HepG2 (cell line): ENCODE measurements at regions not wholly inside any gene's neighbourhood (a gene's known extent, or its start where the extent isn't known, plus 50 kb on each side); places are given as distances from the start of the nearest gene placed in this dataset.

Experiments
- ATAC-seq: fragments of 200-7000 bp; cut with Tn5 transposase; 3 replicates; pipeline ENCODE4 v1.9.1; 2020; ENCODE audit warnings: mild to moderate bottlenecking, moderate library complexity
- BruUV-seq: library from RNA; stranded (reverse); fragments of 400-500 nt; replicated peaks from 2 replicates; lab custom pipeline; 2021; lab: Mats Ljungman, UMichigan
- CTCF ChIA-PET: fragments of 300-600 bp; formaldehyde crosslinking; extraction: SDS; loops from one replicate; lab custom pipeline; 2021; ENCODE audit warnings: low total read pairs, inconsistent platforms, low intra/inter-chr PET ratio; lab: Yijun Ruan, JAX
- POLR2A ChIA-PET: fragments of 350-600 bp; sonication (Branson Sonifier 250); formaldehyde crosslinking; loops from one replicate; lab custom pipeline; 2020; ENCODE audit warnings: antibody characterized with exemption, inconsistent platforms; lab: Yijun Ruan, JAX
- DNase-seq: peaks from one replicate; pipeline ENCODE4 v3.0.0-alpha.2; 2015; ENCODE audit warnings: low spot score
- FAIRE-seq: peaks from 3 replicates; lab custom pipeline; 2011; peaks lifted over from hg19 to GRCh38; lab: Jason Lieb, UNC
- H2AFZ ChIP-seq: one replicate; pipeline ENCODE4 v1.6.1; 2011; ENCODE audit warnings: low read length, inconsistent platforms
- H3K27ac ChIP-seq: fragments of 300-600 bp; 3 replicates; pipeline ENCODE4 v1.8.0; 2011; ENCODE audit warnings: mixed run types, mild to moderate bottlenecking, mixed read lengths, low read length, inconsistent platforms; ENCODE audit not compliant: insufficient read depth; ENCODE audit errors: extremely low read length
- H3K27me3 ChIP-seq, 2 experiments: fragments of 200-600 bp in 1 of 2; 2 replicates in 1 of 2; 3 replicates in 1 of 2; pipeline versions ENCODE4 v1.6.0 to v1.8.0; 2011; ENCODE audit warnings: low read length in 2 of 2, mild to moderate bottlenecking in 2 of 2, moderate library complexity in 2 of 2, inconsistent platforms in 1 of 2; ENCODE audit not compliant: insufficient read depth in 2 of 2, control insufficient read depth in 1 of 2
- H3K36me3 ChIP-seq, 2 experiments: fragments of 200-600 bp in 1 of 2; replicated peaks in 1 of 2; 2 replicates in 1 of 2; 3 replicates in 1 of 2; pipeline versions ENCODE4 v1.5.1 to v1.8.0; 2011; ENCODE audit warnings: low read length in 2 of 2, inconsistent platforms in 1 of 2; ENCODE audit not compliant: insufficient read depth in 2 of 2, control insufficient read depth in 1 of 2
- H3K4me1 ChIP-seq: 2 replicates; pipeline ENCODE4 v1.5.1; 2012; ENCODE audit warnings: low read length, inconsistent platforms; ENCODE audit not compliant: insufficient read depth
- H3K4me2 ChIP-seq: 2 replicates; pipeline ENCODE4 v1.6.0; 2011; ENCODE audit warnings: low read depth, low read length, inconsistent platforms
- H3K4me3 ChIP-seq, 3 experiments: fragments of 200-600 bp in 1 of 3; sonication (generic), shearing (Covaris generic) in 1 of 3; replicated peaks in 1 of 3; 2 replicates each; pipeline ENCODE4 v1.5.1; 2011 to 2016; ENCODE audit warnings: low read length in 3 of 3, inconsistent platforms in 2 of 3, low read depth in 2 of 3, mild to moderate bottlenecking in 2 of 3, control low read depth in 1 of 3, mixed read lengths in 1 of 3; ENCODE audit not compliant: insufficient read depth in 1 of 3
- H3K79me2 ChIP-seq: one replicate; pipeline ENCODE4 v1.6.1; 2011; ENCODE audit warnings: low read length, inconsistent platforms; ENCODE audit not compliant: insufficient read depth
- H3K9ac ChIP-seq: 2 replicates; pipeline ENCODE4 v1.6.0; 2011; ENCODE audit warnings: mild to moderate bottlenecking, low read depth, low read length, inconsistent platforms; ENCODE audit not compliant: insufficient read depth
- H3K9me3 ChIP-seq: 2 replicates; pipeline ENCODE4 v1.5.1; 2012; ENCODE audit warnings: mild to moderate bottlenecking, low read length
- H4K20me1 ChIP-seq: 2 replicates; pipeline ENCODE4 v1.6.0; 2011; ENCODE audit warnings: inconsistent platforms, mild to moderate bottlenecking, low read length, moderate library complexity; ENCODE audit not compliant: insufficient read depth
- AGO1 ChIP-seq: fragments of 200-400 bp; formaldehyde crosslinking; IDR thresholded peaks from 2 replicates; pipeline ENCODE4 v1.6.1; 2017; ENCODE audit warnings: mild to moderate bottlenecking, low read depth, low read length, moderate library complexity; ENCODE audit not compliant: poor library complexity, severe bottlenecking
- ARID2 ChIP-seq: sonication (generic); formaldehyde crosslinking; IDR thresholded peaks from 2 replicates; pipeline ENCODE4 v1.8.1; 2022; ENCODE audit warnings: mild to moderate bottlenecking, missing genetic modification reagents, borderline replicate concordance
- BRCA1 ChIP-seq: sonication (generic); formaldehyde crosslinking; IDR thresholded peaks from 2 replicates; pipeline ENCODE4 v1.4.0; 2020; ENCODE audit warnings: missing genetic modification reagents
- BRD4 ChIP-seq: sonication (generic); formaldehyde crosslinking; IDR thresholded peaks from 2 replicates; pipeline ENCODE4 v1.4.0; 2020; ENCODE audit warnings: missing genetic modification reagents
- CREB3 ChIP-seq: sonication (generic); formaldehyde crosslinking; IDR thresholded peaks from 2 replicates; pipeline ENCODE4 v1.5.0; 2020; ENCODE audit warnings: missing genetic modification reagents
- MAFG ChIP-seq: sonication (generic); formaldehyde crosslinking; IDR thresholded peaks from 2 replicates; pipeline ENCODE4 v1.5.1; 2020; ENCODE audit warnings: mild to moderate bottlenecking, missing genetic modification reagents
- MLXIP ChIP-seq: sonication (generic); formaldehyde crosslinking; IDR thresholded peaks from 2 replicates; pipeline ENCODE4 v1.9.0; 2021; ENCODE audit warnings: missing genetic modification reagents, borderline replicate concordance
- MTF2 ChIP-seq: sonication (generic); formaldehyde crosslinking; IDR thresholded peaks from 2 replicates; pipeline ENCODE4 v1.5.0; 2020; ENCODE audit warnings: missing genetic modification reagents, borderline replicate concordance
- PAX8 ChIP-seq: sonication (generic); formaldehyde crosslinking; IDR thresholded peaks from 2 replicates; pipeline ENCODE4 v1.8.0; 2022; ENCODE audit warnings: mild to moderate bottlenecking, missing genetic modification reagents, borderline replicate concordance
- POLR2AphosphoS5 ChIP-seq: IDR thresholded peaks from 2 replicates; pipeline ENCODE4 v1.6.1; 2012; ENCODE audit warnings: low read depth, low read length
- TARDBP ChIP-seq: sonication (generic); formaldehyde crosslinking; IDR thresholded peaks from 2 replicates; pipeline ENCODE4 v1.8.0; 2022; ENCODE audit warnings: mild to moderate bottlenecking, missing genetic modification reagents
- ZBTB4 ChIP-seq: sonication (generic); formaldehyde crosslinking; IDR thresholded peaks from 2 replicates; pipeline ENCODE4 v1.4.0; 2020; ENCODE audit warnings: missing genetic modification reagents, mild to moderate bottlenecking, borderline replicate concordance
- ZC3H13 ChIP-seq: sonication (generic); formaldehyde crosslinking; IDR thresholded peaks from 2 replicates; pipeline ENCODE4 v1.8.1; 2023; ENCODE audit warnings: mild to moderate bottlenecking, missing genetic modification reagents, moderate library complexity
- ZC3H4 ChIP-seq: sonication (generic); formaldehyde crosslinking; IDR thresholded peaks from 2 replicates; pipeline ENCODE4 v1.4.0; 2020; ENCODE audit warnings: missing genetic modification reagents, borderline replicate concordance
- ZFP1 ChIP-seq: IDR thresholded peaks from 2 replicates; pipeline ENCODE4 v1.6.1; 2016
- ZNF3 ChIP-seq: IDR thresholded peaks from 2 replicates; pipeline ENCODE4 v1.7.0; 2017; ENCODE audit warnings: inconsistent platforms
- ZNF382 ChIP-seq: sonication (generic); formaldehyde crosslinking; IDR thresholded peaks from 2 replicates; pipeline ENCODE4 v1.5.0; 2020; ENCODE audit warnings: missing genetic modification reagents, mild to moderate bottlenecking, borderline replicate concordance
- ZNF431 ChIP-seq: sonication (generic); formaldehyde crosslinking; IDR thresholded peaks from 2 replicates; pipeline ENCODE4 v1.9.0; 2022; ENCODE audit warnings: missing genetic modification reagents, low read depth, mild to moderate bottlenecking, borderline replicate concordance
- ZNF446 ChIP-seq: sonication (generic); formaldehyde crosslinking; IDR thresholded peaks from 2 replicates; pipeline ENCODE4 v1.5.0; 2020; ENCODE audit warnings: mild to moderate bottlenecking, missing genetic modification reagents
- ZNF776 ChIP-seq: sonication (generic); formaldehyde crosslinking; IDR thresholded peaks from 2 replicates; pipeline ENCODE4 v1.4.0; 2020; ENCODE audit warnings: mild to moderate bottlenecking, missing genetic modification reagents
- WGBS: methylation state at CpG from one replicate; pipeline ENCODE4 v1.1.6; 2017; ENCODE audit warnings: low lambda C conversion rate; 5-methylcytosine and 5-hydroxymethylcytosine counted together
- in situ Hi-C: cut with HindIII; loops from 2 replicates; pipeline ENCODE4 v1.10.0; 2017; ENCODE audit warnings: low pct_unique_long_range_greater_than_20kb; ENCODE audit not compliant: extremely low pct_ligation_motif_present
- intact Hi-C: fragments of 100-400 bp; cut with micrococcal nuclease; formaldehyde crosslinking; loops from one replicate; pipeline ENCODE4 v1.10.0; 2022; ENCODE audit not compliant: unreplicated experiment

- Histone ChIP-seq H3K79me2 (no peaks in the 10 kb centered on the region), H3K4me3 (no peak overlapping the region), H4K20me1 (no peaks in the 10 kb centered on the region), H3K9me3 (no peaks in the 10 kb centered on the region), H3K4me2 (no peak overlapping the region), H3K27me3 (no peaks in the 10 kb centered on the region), H2AFZ (no peak overlapping the region), H3K36me3 (no peaks in the 10 kb centered on the region), H3K4me1 (0 out of 2 replicates have a peak, but pooled peaks cover 5% of the 10 kb centered on the region), H3K9ac (no peak overlapping the region), H3K27ac (no peak overlapping the region)
- ATAC-seq (no peak), FAIRE-seq (no peak), DNase-seq (no peak)
- intact Hi-C loops: no loop called here
- in situ Hi-C loops: no loop called here
- 74% methylated on average over 29 of the region's 29 CpGs for WGBS
- TF ChIP-seq ZNF446 (CRISPR knock-in tag) (no peak), BRCA1 (CRISPR knock-in tag) (no peak), ZNF3 (CRISPR knock-in tag) (no peak), ARID2 (CRISPR knock-in tag) (no peak), ZC3H13 (CRISPR knock-in tag) (no peak), POLR2AphosphoS5 (no peak), MAFG (CRISPR knock-in tag) (no peak), AGO1 (no peak), ZFP1 (CRISPR knock-in tag) (no peak), ZNF431 (no peak), MTF2 (CRISPR knock-in tag) (no peak), ZNF776 (CRISPR knock-in tag) (no peak), PAX8 (CRISPR knock-in tag) (no peak), CREB3 (CRISPR knock-in tag) (no peak), ZBTB4 (CRISPR knock-in tag) (no peak), ZNF382 (CRISPR knock-in tag) (no peak), TARDBP (CRISPR knock-in tag) (no peak), MLXIP (no peak), ZC3H4 (CRISPR knock-in tag) (no peak), BRD4 (CRISPR knock-in tag) (no peak)
- no TSS peak for BruUV-seq
- ChIA-PET POLR2A (no interaction called here), CTCF (no interaction called here)
These were observed 531.5 kb downstream of the STK39 start for GRCh38 chr2:167715932-167716331.
